ENCODE measurements at regions not wholly inside any gene's neighbourhood (a gene's known extent, or its start where the extent isn't known, plus 50 kb on each side); places are given as distances from the start of the nearest gene placed in this dataset.

DNA sequence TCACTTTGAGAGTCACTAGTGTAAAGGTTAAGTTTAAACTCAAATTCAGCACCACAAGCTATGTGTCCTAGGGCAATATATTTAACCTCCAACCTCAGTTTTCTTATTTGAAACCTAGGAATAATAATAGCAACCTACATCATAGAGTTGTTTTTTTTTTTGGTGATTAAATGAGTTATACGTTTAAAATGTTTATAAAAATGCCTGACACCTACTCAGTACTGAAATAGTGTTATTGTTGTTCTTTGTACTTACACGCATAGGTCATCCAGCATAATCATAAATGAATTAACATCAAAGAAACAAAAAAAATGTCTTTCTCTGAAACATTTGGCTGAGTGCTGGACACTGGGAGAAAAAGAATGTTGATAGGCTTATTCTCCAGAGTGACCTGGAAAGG is 266.8 kb upstream of the PRMT6 start:
- Histone ChIP-seq H4K20me1 (ENCODE audit: insufficient read depth, low read length) (no peaks in the 10 kb centered on the region), H3K9me3 (ENCODE audit: low read length) (peaks cover 67% of the 10 kb centered on the region), H3K4me1 (ENCODE audit: insufficient read depth, low read length) (no peaks in the 10 kb centered on the region), H3K4me2 (ENCODE audit: low read depth, low read length) (no peak overlapping the region), H3K4me3 (replicated peaks in 1 of 3; ENCODE audit: insufficient read depth in 1 of 3, low read depth in 2 of 3, low read length in 3 of 3) (no peak overlapping the region), H3K27me3 (ENCODE audit: control insufficient read depth in 1 of 2, insufficient read depth in 2 of 2, low read length in 2 of 2) (no peaks in the 10 kb centered on the region), H3K79me2 (ENCODE audit: insufficient read depth, low read length) (no peaks in the 10 kb centered on the region), H3K9ac (ENCODE audit: insufficient read depth, low read depth, low read length) (no peak overlapping the region), H3K36me3 (replicated peaks in 1 of 2; ENCODE audit: control insufficient read depth in 1 of 2, insufficient read depth in 2 of 2, low read length in 2 of 2) (no peaks in the 10 kb centered on the region), H2AFZ (ENCODE audit: low read length) (no peak overlapping the region), H3K27ac (ENCODE audit: extremely low read length, insufficient read depth, low read length) (no peak overlapping the region)
- no peak for FAIRE-seq
- WGBS (ENCODE audit: low lambda C conversion rate) = 21% methylated on average over 2 of the region's 2 CpGs
- POLR2A ChIA-PET = no interaction called here
- no TSS peak for BruUV-seq (replicated peaks)
- no peak for ATAC-seq
- no peak for DNase-seq (ENCODE audit: low spot score)
- CTCF ChIA-PET (ENCODE audit: low intra/inter-chr PET ratio, low total read pairs) = no interaction called here
- no peak for TF ChIP-seq ZNF773 (CRISPR knock-in tag; IDR thresholded peaks at IDR 0.05; ENCODE audit: borderline replicate concordance)
- in situ Hi-C loops (cut with HindIII; ENCODE audit: extremely low pct_ligation_motif_present, low pct_unique_long_range_greater_than_20kb) (no loop called here), intact Hi-C loops (cut with micrococcal nuclease; ENCODE audit: unreplicated experiment) (no loop called here)

DNA sequence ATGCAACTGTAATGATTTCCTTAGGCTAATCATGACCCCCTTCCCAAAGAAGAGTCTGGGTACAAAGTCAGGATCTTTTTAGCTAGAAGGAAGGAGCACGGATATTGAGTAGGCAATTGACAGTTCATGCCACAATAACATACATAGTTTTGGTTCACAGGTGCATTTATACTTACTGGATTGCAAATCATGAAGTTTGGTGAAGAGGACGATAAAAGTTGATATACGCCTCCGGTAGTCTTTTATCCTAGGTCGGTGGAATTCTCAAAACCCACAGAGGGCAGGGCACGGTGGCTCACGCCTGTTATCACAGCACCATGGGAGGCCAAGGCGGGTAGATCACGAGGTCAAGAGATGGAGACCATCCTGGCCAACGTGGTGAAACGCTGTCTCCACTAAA is 265.4 kb upstream of the PRMT6 start:
- Histone ChIP-seq H3K79me2 (ENCODE audit: insufficient read depth, low read length) (no peaks in the 10 kb centered on the region), H3K4me2 (ENCODE audit: low read depth, low read length) (no peak overlapping the region), H3K4me3 (replicated peaks in 1 of 3; ENCODE audit: insufficient read depth in 1 of 3, low read depth in 2 of 3, low read length in 3 of 3) (no peak overlapping the region), H3K9ac (ENCODE audit: insufficient read depth, low read depth, low read length) (no peak overlapping the region), H3K27ac (ENCODE audit: extremely low read length, insufficient read depth, low read length) (no peak overlapping the region), H2AFZ (ENCODE audit: low read length) (no peak overlapping the region), H3K27me3 (ENCODE audit: control insufficient read depth in 1 of 2, insufficient read depth in 2 of 2, low read length in 2 of 2) (no peaks in the 10 kb centered on the region), H4K20me1 (ENCODE audit: insufficient read depth, low read length) (no peaks in the 10 kb centered on the region), H3K9me3 (ENCODE audit: low read length) (peaks cover 64% of the 10 kb centered on the region), H3K4me1 (ENCODE audit: insufficient read depth, low read length) (no peaks in the 10 kb centered on the region), H3K36me3 (replicated peaks in 1 of 2; ENCODE audit: control insufficient read depth in 1 of 2, insufficient read depth in 2 of 2, low read length in 2 of 2) (no peaks in the 10 kb centered on the region)
- in situ Hi-C loops (cut with HindIII; ENCODE audit: extremely low pct_ligation_motif_present, low pct_unique_long_range_greater_than_20kb) (no loop called here), intact Hi-C loops (cut with micrococcal nuclease; ENCODE audit: unreplicated experiment) (no loop called here)
- DNase-seq (ENCODE audit: low spot score) (no peak), ATAC-seq (no peak), FAIRE-seq (no peak)
- BruUV-seq (replicated peaks) = no TSS peak
- ChIA-PET CTCF (ENCODE audit: low intra/inter-chr PET ratio, low total read pairs) (no interaction called here), POLR2A (no interaction called here)
- 32% methylated on average over 11 of the region's 11 CpGs for WGBS (ENCODE audit: low lambda C conversion rate)
- TF ChIP-seq ATF7-NPFF (CRISPR knock-in tag; IDR thresholded peaks at IDR 0.05; ENCODE audit: low read depth) (no peak), NCOA5 (CRISPR knock-in tag; IDR thresholded peaks at IDR 0.05) (no peak), KMT2B (CRISPR knock-in tag; IDR thresholded peaks at IDR 0.05) (no peak), TSC22D2 (CRISPR knock-in tag; IDR thresholded peaks at IDR 0.05; ENCODE audit: borderline replicate concordance) (no peak), ARNT (IDR thresholded peaks at IDR 0.05) (no peak), MED8 (CRISPR knock-in tag; IDR thresholded peaks at IDR 0.05; ENCODE audit: insufficient replicate concordance) (no peak), RERE (CRISPR knock-in tag; IDR thresholded peaks at IDR 0.05; ENCODE audit: low read depth) (no peak)
- TF ChIP-seq, protein P1, sequence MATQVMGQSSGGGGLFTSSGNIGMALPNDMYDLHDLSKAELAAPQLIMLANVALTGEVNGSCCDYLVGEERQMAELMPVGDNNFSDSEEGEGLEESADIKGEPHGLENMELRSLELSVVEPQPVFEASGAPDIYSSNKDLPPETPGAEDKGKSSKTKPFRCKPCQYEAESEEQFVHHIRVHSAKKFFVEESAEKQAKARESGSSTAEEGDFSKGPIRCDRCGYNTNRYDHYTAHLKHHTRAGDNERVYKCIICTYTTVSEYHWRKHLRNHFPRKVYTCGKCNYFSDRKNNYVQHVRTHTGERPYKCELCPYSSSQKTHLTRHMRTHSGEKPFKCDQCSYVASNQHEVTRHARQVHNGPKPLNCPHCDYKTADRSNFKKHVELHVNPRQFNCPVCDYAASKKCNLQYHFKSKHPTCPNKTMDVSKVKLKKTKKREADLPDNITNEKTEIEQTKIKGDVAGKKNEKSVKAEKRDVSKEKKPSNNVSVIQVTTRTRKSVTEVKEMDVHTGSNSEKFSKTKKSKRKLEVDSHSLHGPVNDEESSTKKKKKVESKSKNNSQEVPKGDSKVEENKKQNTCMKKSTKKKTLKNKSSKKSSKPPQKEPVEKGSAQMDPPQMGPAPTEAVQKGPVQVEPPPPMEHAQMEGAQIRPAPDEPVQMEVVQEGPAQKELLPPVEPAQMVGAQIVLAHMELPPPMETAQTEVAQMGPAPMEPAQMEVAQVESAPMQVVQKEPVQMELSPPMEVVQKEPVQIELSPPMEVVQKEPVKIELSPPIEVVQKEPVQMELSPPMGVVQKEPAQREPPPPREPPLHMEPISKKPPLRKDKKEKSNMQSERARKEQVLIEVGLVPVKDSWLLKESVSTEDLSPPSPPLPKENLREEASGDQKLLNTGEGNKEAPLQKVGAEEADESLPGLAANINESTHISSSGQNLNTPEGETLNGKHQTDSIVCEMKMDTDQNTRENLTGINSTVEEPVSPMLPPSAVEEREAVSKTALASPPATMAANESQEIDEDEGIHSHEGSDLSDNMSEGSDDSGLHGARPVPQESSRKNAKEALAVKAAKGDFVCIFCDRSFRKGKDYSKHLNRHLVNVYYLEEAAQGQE (IDR thresholded peaks at IDR 0.05; ENCODE audit: borderline replicate concordance in 1 of 2, low read depth in 1 of 2, low read length in 2 of 2) = no peak
